T follicular helper cell (primary cell): ENCODE measurements at regions not wholly inside any gene's neighbourhood (a gene's known extent, or its start where the extent isn't known, plus 50 kb on each side); places are given as distances from the start of the nearest gene placed in this dataset.

Source experiments
- DNase-seq: peaks from one replicate; pipeline ENCODE4 v3.0.0-alpha.2; 2020; ENCODE audit warnings: low read depth

DNA sequence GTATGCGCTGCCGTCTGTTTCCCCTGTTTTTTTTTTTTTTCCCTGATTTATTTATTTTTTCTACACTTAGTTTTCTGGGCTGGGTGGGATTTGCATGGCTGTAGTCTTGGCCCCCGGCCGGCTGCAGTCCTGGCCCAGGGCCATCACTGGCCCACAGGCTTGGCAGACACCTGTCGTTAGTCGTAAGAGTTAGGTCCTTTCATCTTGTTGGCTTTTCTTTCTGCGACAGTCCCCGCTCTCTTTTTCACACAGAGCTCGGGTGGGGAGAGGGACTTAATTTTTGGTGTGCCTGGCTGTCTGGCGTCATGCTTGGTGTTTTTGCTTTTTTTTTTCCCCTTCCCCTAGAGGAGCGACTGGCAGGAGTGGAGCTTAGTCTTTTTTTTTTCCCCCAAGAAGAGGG is 183.4 kb downstream of the KLF13 start:
- DNase-seq = no peak

DNA sequence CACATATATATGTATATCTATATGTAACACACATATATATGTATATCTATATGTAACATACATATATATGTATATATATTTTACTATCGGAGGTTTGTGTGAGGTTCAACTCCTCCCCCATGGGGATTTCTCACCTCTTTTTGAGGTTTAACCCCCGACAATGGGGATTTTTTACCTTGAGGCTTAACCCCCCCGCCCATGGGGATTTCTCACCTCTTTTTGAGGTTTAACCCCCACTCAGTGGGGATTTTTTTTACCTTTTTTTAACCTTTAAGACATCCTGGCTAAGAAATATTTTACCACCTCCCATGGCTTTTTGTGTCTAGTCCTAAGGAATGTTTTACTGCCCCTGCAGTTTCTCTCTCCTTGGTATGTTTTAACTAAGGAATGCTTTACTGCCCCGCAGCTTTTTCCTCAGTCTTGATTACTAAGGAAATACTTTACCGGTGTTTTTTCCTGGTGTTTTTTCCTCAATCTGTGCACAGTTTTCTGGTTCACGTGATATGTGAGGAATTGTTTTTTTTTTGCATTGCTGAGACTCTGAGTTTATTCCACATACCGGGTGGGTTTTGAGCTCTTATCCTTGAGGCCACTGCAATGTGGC is 185.2 kb downstream of the KLF13 start:
- DNase-seq = peak; percentile 32

DNA sequence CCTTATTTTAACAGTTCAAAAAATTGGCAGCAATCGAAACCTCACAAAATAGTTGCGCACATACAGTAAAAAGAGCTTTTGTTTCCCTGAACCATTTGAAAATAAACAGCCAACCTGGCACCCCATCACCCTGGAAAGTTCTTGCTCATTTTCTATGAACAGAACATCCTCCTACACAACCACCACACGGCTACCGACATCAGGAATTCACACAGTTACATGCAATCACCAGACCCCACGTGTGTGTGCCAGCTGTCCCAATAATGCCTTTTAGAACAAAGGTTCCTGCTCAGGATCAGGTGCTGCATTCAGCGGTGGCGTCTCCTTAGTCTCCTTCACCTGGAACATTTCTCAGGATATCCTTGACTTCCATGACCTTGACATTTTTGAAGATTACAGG is 186.5 kb downstream of the KLF13 start:
- no peak for DNase-seq

DNA sequence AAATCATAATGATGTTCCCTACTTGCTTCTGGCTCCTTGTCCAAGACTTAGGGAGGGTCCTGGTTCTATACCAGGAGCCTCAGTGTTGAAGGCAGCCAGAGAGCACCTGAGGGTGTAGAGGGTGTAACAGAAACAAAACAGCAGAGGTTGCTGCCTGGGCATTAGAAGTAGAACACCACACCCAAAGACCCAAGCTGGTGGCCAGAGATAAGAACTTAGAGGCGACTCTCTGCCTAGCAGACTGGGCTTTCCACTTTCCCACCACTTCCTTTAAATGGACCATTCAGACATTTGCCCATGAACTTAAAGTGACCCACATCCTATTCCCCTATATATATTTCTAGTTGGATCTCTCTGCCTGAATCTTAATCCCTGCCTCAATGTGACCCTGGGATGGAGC is 189.8 kb downstream of the KLF13 start:
- DNase-seq = no peak

GRCh38 chr15:31516874-31517273 is 190.2 kb downstream of the KLF13 start:
- DNase-seq = no peak

DNA sequence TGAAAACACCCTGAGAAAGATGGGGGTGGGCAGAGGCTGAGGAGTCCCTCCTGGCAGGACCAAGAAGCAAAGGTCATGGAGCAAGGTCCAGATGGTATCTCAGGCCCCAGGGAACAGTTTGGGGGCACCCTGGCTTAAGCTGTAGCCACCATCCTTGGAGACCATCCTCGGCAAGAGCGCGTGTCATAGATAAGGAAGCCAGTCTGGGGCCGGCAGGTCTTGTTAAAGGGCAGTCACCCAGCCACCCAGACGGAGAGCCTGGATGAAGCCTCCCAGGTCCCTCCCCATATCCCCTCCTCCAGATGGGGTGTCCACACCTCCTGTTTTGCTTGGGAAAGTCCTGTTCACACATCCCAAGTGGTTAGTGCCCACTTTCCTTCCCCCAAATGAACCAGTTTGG is 191.1 kb downstream of the KLF13 start:
- DNase-seq = no peak

GRCh38 chr15:31522028-31522427 is 195.4 kb downstream of the KLF13 start:
- DNase-seq = no peak

DNA sequence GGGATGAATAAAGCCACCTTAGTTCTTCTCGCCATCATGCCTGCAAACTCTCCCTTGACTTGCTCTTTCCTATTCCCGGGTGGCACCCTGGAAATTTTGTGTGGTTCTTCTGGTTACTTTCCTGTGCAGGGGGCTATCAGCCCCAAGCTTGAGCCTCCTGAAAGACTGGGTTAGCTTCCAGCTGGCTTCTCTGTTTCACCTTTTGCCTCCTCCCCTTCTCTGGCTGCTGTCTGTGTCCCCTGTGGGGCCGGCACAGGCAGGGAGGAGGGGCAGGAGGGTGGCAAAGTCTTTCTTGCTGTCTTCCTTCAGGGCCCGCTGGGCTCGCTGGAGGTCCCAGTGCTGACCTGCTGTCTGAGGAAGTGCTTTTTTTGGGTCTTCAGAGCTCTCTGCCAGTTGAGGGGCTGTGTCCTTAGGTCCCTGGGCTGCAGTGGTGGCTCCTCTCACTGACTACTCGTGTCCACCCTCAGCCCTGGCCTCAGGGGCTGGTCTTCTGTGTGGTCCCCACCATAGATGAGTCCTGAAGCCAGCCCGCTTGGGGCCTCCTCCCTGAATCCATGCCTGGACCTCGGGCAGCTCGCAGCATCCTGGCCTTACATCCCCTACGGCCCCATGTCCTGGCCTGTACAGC is 196.5 kb downstream of the KLF13 start:
- no peak for DNase-seq

GRCh38 chr15:31523655-31524049 is 197.0 kb downstream of the KLF13 start:
- DNase-seq = no peak

GRCh38 chr15:31525185-31525695 is 198.6 kb downstream of the KLF13 start:
- DNase-seq = no peak

- DNase-seq = no peak
These were observed 199.5 kb downstream of the KLF13 start for GRCh38 chr15:31525988-31526665.

DNA sequence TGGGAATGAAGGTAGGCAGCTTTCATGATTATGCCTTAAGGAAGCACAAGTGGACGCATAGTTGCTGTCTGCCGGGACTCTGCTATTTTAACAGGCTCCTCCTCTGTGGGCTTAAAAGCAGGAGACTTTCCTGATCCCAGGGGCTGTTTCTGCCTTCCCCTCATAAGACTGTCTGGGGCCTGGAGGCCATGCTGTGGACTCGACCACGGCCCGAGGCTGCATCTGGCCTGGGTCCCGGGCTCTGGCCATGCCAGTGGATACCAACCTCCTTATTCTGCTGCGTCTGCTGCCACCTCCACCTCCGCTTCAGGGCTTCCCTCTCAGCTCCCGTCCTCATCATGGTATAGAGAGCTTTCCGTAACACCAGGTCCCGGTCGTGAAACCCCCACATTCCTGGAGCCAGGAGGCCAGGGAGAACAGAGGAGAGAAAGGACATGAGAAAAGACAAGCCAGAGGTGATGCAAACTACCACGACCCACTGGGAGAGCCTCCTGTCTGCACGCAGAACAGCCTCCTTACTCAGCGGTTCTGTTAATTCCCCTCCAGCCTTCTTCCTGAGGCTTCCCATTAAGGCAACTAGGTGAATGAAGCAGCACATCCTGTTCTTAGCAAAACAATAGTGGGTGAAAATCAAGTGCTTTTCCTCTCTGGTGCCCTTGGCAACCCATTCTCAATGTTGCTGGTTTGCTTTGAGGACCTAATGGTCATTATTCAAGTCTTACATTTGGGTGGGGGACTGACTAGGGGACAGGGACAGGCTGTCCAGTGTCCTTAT is 200.5 kb downstream of the KLF13 start:
- DNase-seq = no peak

- no peak for DNase-seq
These were observed 202.2 kb downstream of the KLF13 start for GRCh38 chr15:31528846-31529245.

- DNase-seq = no peak
These were observed 211.3 kb downstream of the KLF13 start for GRCh38 chr15:31537770-31538592.

DNA sequence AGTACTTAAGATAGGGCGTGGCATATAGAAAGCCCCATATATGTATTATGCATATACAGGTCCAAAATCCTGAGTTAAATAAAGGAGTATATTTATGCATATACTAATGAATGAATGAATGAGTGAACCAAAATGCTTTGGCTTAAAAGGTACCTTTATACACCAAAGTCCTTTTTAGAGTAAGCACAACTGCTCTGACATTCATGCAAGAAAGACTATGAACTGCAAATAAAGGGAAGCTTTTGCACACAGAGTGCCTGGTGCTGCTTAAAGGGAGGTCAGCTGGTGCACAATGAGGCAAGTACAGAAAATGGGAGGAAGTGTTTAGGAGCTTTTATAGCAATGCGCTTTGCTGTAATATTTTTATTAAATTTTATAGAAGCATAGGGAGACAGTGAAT is 214.0 kb downstream of the KLF13 start:
- no peak for DNase-seq

DNA sequence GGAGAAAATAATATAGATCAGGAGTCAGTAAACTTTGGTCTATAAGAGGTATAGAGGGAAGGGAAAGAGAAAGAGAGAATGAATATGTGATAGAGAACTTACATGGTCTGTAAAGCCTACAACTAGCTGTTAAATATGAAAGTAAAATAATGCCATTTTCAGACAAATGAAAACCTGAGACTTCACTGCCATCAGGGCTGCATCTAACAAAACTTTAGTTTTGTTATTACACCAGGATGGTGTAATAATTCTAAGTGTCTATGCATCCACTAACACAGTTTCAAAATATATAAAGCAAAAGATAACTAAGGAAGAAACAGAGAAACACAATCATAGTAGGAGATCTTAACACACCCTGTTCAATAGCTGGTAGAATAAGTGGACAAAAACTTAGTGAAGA is 217.7 kb downstream of the KLF13 start:
- DNase-seq = no peak

GRCh38 chr15:31545257-31545656 is 218.6 kb downstream of the KLF13 start:
- no peak for DNase-seq

DNA sequence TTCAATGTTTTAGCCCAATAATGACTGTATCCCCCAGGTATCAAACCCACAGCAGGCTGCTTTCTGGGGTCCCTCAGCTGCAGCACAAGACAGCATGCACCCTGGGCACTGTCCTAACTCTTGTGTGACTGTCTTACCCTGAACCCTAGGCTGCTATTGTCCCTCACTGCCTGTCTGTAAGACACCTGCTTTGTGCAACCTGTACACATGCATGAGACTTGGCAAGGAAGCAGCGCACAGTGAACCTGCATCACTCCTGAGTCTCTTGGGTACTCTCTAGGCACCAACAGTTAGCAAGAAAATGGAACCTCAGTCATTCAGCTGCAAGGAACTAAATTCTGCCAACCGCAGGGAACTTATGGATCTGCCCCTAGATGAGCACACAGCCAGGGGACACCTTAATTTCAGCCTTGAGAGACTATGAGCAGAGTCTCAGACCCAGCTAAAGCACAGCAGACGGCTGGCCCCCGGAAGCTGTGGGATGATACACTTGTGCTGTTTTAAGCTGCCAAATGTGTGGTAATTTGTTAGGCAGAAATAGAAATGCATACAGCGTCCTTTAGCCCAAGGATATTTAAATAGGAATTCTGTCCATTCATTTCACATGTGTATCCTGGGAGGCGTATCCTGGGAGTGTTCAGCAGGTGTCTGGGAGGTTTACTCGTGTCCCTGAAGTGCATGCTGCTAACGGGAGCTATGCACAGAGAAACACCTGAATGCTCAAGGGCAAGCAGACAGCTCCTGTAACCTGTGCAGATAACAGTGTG is 223.8 kb downstream of the KLF13 start:
- DNase-seq = no peak

DNA sequence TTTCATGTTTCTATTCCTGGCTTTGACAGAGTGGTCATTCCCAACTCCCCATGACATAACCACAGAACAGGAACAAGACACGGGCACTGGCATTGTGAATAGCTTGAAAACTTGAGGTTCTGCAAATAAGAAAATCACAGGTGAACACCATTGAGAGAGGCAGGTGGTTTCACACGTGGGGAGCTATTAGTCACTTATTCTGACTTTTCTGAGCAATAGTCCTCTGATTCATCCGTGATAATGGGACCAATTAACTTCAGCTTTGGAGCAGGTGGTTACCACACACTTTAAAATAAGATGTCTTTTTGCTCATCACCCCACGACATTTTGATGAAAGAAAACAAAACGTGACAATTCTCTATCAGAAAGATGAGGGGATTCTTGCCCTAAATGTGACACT is 224.7 kb downstream of the KLF13 start:
- no peak for DNase-seq

GRCh38 chr15:31552482-31553099 is 226.0 kb downstream of the KLF13 start:
- DNase-seq = no peak
